ENCODE measurements at regions not wholly inside any gene's neighbourhood (a gene's known extent, or its start where the extent isn't known, plus 50 kb on each side); places are given as distances from the start of the nearest gene placed in this dataset.

GRCh38 chr21:19855522-19855921, 1142.7 kb upstream of the NCAM2 start:
- no peaks in the 10 kb centered on the region for H3K79me2 ChIP-seq
- H3K9ac ChIP-seq: no peak overlapping the region
- H3K4me1 ChIP-seq: no peaks in the 10 kb centered on the region
- H3K27me3 ChIP-seq (ENCODE audit: control insufficient read depth, insufficient read depth, low read length): no peaks in the 10 kb centered on the region
- no peak overlapping the region for H3K4me3 ChIP-seq (ENCODE audit: low read depth, low read length)
- no peaks in the 10 kb centered on the region for H3K9me3 ChIP-seq (ENCODE audit: control insufficient read depth, low read length)
- no peak for TF ChIP-seq CTCF (IDR thresholded peaks at IDR 0.05)
- H3K36me3 ChIP-seq (ENCODE audit: control insufficient read depth, insufficient read depth, low read length): no peaks in the 10 kb centered on the region
- no peak overlapping the region for H3K4me2 ChIP-seq (ENCODE audit: low read length)
- H2AFZ ChIP-seq: no peak overlapping the region
- H3K27ac ChIP-seq: no peak overlapping the region

- TF ChIP-seq CTCF (IDR thresholded peaks at IDR 0.05): no peak
- Histone ChIP-seq H3K4me2 (ENCODE audit: low read length) (no peak overlapping the region), H3K4me1 (no peaks in the 10 kb centered on the region), H3K79me2 (no peaks in the 10 kb centered on the region), H3K9me3 (ENCODE audit: control insufficient read depth, low read length) (no peaks in the 10 kb centered on the region), H3K27ac (no peak overlapping the region), H2AFZ (no peak overlapping the region), H3K27me3 (ENCODE audit: control insufficient read depth, insufficient read depth, low read length) (no peaks in the 10 kb centered on the region), H3K4me3 (ENCODE audit: low read depth, low read length) (no peak overlapping the region), H3K9ac (no peak overlapping the region), H3K36me3 (ENCODE audit: control insufficient read depth, insufficient read depth, low read length) (no peaks in the 10 kb centered on the region)
These were observed 1133.7 kb upstream of the NCAM2 start for GRCh38 chr21:19864476-19864875.

DNA sequence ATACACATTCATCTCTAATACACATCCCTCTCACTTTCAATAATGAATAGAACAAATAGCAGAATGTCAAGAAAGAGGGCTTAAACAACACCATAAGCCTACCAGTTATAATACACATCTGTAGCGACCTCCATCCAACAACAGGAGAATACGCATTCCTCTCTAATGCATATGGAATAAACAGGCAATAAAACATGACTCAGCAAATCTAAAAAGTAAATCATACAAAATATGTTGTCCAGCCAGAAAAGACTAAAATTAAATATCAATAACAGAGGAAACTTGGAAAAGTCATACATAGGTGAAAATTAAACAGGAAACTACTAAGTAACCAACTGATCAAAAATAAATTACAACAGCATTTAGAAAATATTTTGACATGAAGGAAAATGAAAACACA, 1127.5 kb upstream of the NCAM2 start:
- Histone ChIP-seq H3K79me2 (no peaks in the 10 kb centered on the region), H3K27me3 (ENCODE audit: control insufficient read depth, insufficient read depth, low read length) (no peaks in the 10 kb centered on the region), H3K4me2 (ENCODE audit: low read length) (no peak overlapping the region), H2AFZ (no peak overlapping the region), H3K27ac (no peak overlapping the region), H3K36me3 (ENCODE audit: control insufficient read depth, insufficient read depth, low read length) (no peaks in the 10 kb centered on the region), H3K9me3 (ENCODE audit: control insufficient read depth, low read length) (no peaks in the 10 kb centered on the region), H3K4me3 (ENCODE audit: low read depth, low read length) (no peak overlapping the region), H3K9ac (no peak overlapping the region), H3K4me1 (no peaks in the 10 kb centered on the region)
- TF ChIP-seq CTCF (IDR thresholded peaks at IDR 0.05): no peak

GRCh38 chr21:19874521-19874920, 1123.7 kb upstream of the NCAM2 start:
- Histone ChIP-seq H3K4me2 (ENCODE audit: low read length) (no peak overlapping the region), H3K9me3 (ENCODE audit: control insufficient read depth, low read length) (no peaks in the 10 kb centered on the region), H3K27me3 (ENCODE audit: control insufficient read depth, insufficient read depth, low read length) (no peaks in the 10 kb centered on the region), H3K4me1 (no peaks in the 10 kb centered on the region), H3K9ac (no peak overlapping the region), H3K27ac (no peak overlapping the region), H3K79me2 (no peaks in the 10 kb centered on the region), H2AFZ (no peak overlapping the region), H3K4me3 (ENCODE audit: low read depth, low read length) (no peak overlapping the region), H3K36me3 (ENCODE audit: control insufficient read depth, insufficient read depth, low read length) (no peaks in the 10 kb centered on the region)
- no peak for TF ChIP-seq CTCF (IDR thresholded peaks at IDR 0.05)

- no peaks in the 10 kb centered on the region for H3K27me3 ChIP-seq (ENCODE audit: control insufficient read depth, insufficient read depth, low read length)
These were observed 1120.1 kb upstream of the NCAM2 start for GRCh38 chr21:19878133-19878532.

More at GRCh38 chr21:19878133-19878532, 1120.1 kb upstream of the NCAM2 start:
- H2AFZ ChIP-seq: no peak overlapping the region
- H3K9me3 ChIP-seq (ENCODE audit: control insufficient read depth, low read length): no peaks in the 10 kb centered on the region
- no peak for TF ChIP-seq CTCF (IDR thresholded peaks at IDR 0.05)
- no peak overlapping the region for H3K4me3 ChIP-seq (ENCODE audit: low read depth, low read length)
- H3K9ac ChIP-seq: no peak overlapping the region
- no peak overlapping the region for H3K4me2 ChIP-seq (ENCODE audit: low read length)
- H3K36me3 ChIP-seq (ENCODE audit: control insufficient read depth, insufficient read depth, low read length): no peaks in the 10 kb centered on the region
- H3K4me1 ChIP-seq: no peaks in the 10 kb centered on the region
- no peaks in the 10 kb centered on the region for H3K79me2 ChIP-seq
- H3K27ac ChIP-seq: no peak overlapping the region
